Lung (tissue), 11 donors: ENCODE measurements at regions not wholly inside any gene's neighbourhood (a gene's known extent, or its start where the extent isn't known, plus 50 kb on each side); places are given as distances from the start of the nearest gene placed in this dataset.
A peak's percentile ranks its signal among the peaks of the same experiment; 100 is the strongest.

Experiments used
- ATAC-seq: fragments of 200-7000 bp; cut with Tn5 transposase; one replicate; pipeline ENCODE4 v1.9.1; 2020; ENCODE audit warnings: moderate number of reproducible peaks; ENCODE audit not compliant: insufficient read depth, low FRiP score
- DNase-seq, 3 donors: peaks; one replicate each; pipeline ENCODE4 v3.0.0-alpha.2; 2013 to 2017
- H3K27ac ChIP-seq, 2 donors: one replicate each; pipeline ENCODE4 v1.5.1; 2013; ENCODE audit warnings: mild to moderate bottlenecking in 2 of 2, moderate library complexity in 2 of 2, control low read depth in 1 of 2, inconsistent platforms in 1 of 2, low read depth in 1 of 2, low read length in 1 of 2
- H3K27me3 ChIP-seq, 3 donors: one replicate each; pipeline ENCODE4 v1.5.1; 2013; ENCODE audit warnings: low read length in 2 of 3; ENCODE audit not compliant: control insufficient read depth in 3 of 3, insufficient read depth in 3 of 3
- H3K36me3 ChIP-seq, 4 donors: one replicate each; pipeline ENCODE4 v1.5.1; 2013; ENCODE audit warnings: low read length in 4 of 4, mild to moderate bottlenecking in 1 of 4, moderate library complexity in 1 of 4; ENCODE audit not compliant: control insufficient read depth in 4 of 4, insufficient read depth in 4 of 4
- H3K4me1 ChIP-seq, 5 donors: one replicate each; pipeline ENCODE4 v1.5.1; 2013; ENCODE audit warnings: low read length in 5 of 5, mild to moderate bottlenecking in 2 of 5, moderate library complexity in 1 of 5; ENCODE audit not compliant: control insufficient read depth in 5 of 5, insufficient read depth in 5 of 5
- H3K4me3 ChIP-seq: one replicate; pipeline ENCODE4 v1.5.1; 2013; ENCODE audit warnings: mild to moderate bottlenecking, control low read depth, moderate library complexity
- H3K9ac ChIP-seq, 2 donors: one replicate each; pipeline ENCODE4 v1.5.1; 2013; ENCODE audit warnings: low read length in 2 of 2, control low read depth in 1 of 2; ENCODE audit not compliant: insufficient read depth in 1 of 2
- H3K9me3 ChIP-seq, 4 donors: one replicate each; pipeline ENCODE4 v1.5.1; 2013; ENCODE audit warnings: low read length in 3 of 4, mild to moderate bottlenecking in 1 of 4, moderate library complexity in 1 of 4; ENCODE audit not compliant: control insufficient read depth in 4 of 4, insufficient read depth in 3 of 4
- WGBS, 2 donors: extraction: QIAGEN DNeasy Blood & Tissue Kit; methylation state at CpG; one replicate each; pipeline ENCODE4 v1.1.7; 2013; 5-methylcytosine and 5-hydroxymethylcytosine counted together
- TF ChIP-seq, protein P1 (sequence below): IDR thresholded peaks from 2 replicates; pipeline ENCODE4 v1.5.1; 2012; ENCODE audit warnings: mild to moderate bottlenecking; ENCODE audit errors: control extremely low read depth, extremely low read depth
- donor health status: control.
- donor health status: control.
- donor health status: Bipolar disorder and iron deficiency.
- donor health status: healthy.
- donor health status: DM: yes; HTN: yes; CAD: no.

DNA sequence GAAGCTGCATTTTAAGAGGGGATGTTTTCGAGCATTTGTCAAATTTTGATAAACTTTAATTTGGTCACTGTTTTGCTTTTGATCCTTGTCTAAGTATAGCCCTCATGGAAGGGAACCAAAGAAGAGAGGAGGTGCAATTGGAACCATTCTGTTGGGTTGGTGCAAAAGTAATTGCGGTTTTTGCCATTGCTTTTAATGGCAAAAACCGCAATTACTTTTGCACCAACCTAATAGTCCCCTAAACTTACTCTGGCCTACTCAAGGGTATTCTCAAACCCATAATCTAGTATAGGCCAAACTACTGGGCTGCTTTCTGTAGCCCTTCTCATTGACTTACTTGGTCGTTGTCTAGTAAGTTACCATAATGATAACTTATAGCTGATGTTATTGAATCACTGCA, 634.7 kb downstream of the MAFB start:
- TF ChIP-seq, protein P1, sequence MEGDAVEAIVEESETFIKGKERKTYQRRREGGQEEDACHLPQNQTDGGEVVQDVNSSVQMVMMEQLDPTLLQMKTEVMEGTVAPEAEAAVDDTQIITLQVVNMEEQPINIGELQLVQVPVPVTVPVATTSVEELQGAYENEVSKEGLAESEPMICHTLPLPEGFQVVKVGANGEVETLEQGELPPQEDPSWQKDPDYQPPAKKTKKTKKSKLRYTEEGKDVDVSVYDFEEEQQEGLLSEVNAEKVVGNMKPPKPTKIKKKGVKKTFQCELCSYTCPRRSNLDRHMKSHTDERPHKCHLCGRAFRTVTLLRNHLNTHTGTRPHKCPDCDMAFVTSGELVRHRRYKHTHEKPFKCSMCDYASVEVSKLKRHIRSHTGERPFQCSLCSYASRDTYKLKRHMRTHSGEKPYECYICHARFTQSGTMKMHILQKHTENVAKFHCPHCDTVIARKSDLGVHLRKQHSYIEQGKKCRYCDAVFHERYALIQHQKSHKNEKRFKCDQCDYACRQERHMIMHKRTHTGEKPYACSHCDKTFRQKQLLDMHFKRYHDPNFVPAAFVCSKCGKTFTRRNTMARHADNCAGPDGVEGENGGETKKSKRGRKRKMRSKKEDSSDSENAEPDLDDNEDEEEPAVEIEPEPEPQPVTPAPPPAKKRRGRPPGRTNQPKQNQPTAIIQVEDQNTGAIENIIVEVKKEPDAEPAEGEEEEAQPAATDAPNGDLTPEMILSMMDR = no peak
- Histone ChIP-seq H3K9ac (no peak overlapping the region), H3K9me3 (no peaks in the 10 kb centered on the region), H3K4me1 (no peaks in the 10 kb centered on the region), H3K27ac (no peak overlapping the region), H3K4me3 (no peak overlapping the region), H3K36me3 (no peaks in the 10 kb centered on the region), H3K27me3 (no peaks in the 10 kb centered on the region)
- DNase-seq = no peak
- no peak for ATAC-seq
- WGBS, 2 donors = 76 to 87% methylated on average over 4 of the region's 4 CpGs

DNA sequence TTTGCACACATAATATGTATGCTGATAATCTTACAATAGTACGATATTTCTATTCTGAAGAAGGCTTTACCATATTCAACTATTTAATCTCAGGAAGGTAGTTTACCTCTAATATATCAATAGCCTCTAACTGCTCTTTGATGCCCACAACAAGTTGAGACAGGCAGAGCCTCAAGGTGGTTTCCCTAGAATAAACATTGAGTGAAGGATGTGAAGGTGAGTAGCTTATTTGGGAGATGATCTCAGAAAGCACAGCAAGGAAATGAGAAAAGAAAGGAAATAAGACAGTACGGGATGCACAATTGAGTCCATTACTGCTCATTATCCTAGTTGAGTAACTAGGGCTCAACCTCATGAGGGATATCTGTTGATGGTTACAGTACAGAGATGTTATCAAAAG, 638.4 kb downstream of the MAFB start:
- Histone ChIP-seq H3K36me3 (no peaks in the 10 kb centered on the region), H3K9me3 (no peaks in the 10 kb centered on the region), H3K4me1 (peaks cover 0 to 10% (median 0%) of the 10 kb centered on the region in 5 donors), H3K4me3 (no peak overlapping the region), H3K9ac (no peak overlapping the region), H3K27ac (no peak overlapping the region), H3K27me3 (no peaks in the 10 kb centered on the region)
- ATAC-seq (no peak), DNase-seq (no peak)
- TF ChIP-seq, protein P1 = no peak
- WGBS, 2 donors = 84 to 86% methylated on average over 2 of the region's 2 CpGs

DNA sequence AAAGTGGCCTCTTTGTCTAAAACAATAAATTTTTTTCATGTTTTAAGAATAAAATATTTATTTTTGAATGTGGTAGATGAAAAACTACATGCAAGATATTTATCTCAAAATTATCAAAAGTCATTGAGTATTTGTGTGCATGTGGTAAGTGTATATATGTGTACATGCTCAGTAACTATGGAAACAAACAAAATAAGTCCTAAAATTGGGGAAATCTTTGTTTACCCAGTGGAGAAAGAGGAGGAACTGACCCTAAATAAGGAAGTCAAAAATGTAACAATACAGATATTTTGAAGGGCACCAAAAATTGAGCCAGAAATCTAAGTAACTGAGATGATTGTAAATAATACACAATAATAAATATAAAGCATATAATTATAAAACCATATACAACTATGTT, 639.2 kb downstream of the MAFB start:
- no peaks in the 10 kb centered on the region for H3K27me3 ChIP-seq
- TF ChIP-seq, protein P1 = no peak
- DNase-seq (peak in 1 of 3 donors; percentile 13), ATAC-seq (no peak)
- no peaks in the 10 kb centered on the region for H3K9me3 ChIP-seq
- no peak overlapping the region for H3K4me3 ChIP-seq
- no peaks in the 10 kb centered on the region for H3K36me3 ChIP-seq
- H3K9ac ChIP-seq = no peak overlapping the region
- H3K4me1 ChIP-seq = peaks cover 0 to 10% (median 0%) of the 10 kb centered on the region in 5 donors
- no peak overlapping the region for H3K27ac ChIP-seq

DNA sequence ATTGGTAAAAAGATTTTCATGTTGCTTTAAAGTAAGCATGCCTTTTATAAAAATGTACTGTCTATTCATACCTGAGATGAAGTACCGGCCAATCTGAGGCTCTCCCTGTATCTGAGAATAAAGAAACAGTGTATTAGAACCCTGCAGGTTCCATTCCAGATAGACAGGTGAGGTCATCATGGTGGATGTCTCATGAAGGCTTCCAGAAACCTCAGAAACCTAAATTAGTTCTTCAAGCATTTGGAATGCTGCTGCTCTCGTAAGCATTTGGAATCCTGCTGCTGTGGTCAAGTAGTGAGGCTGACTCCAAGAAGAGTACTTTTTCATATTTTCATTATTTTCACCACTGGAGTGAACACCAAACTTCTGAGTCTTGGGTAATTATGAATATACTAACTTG, 642.3 kb downstream of the MAFB start:
- no peak overlapping the region for H3K9ac ChIP-seq
- WGBS, 2 donors = 83 to 86% methylated on average over 2 of the region's 2 CpGs
- H3K9me3 ChIP-seq = no peaks in the 10 kb centered on the region
- H3K36me3 ChIP-seq = no peaks in the 10 kb centered on the region
- DNase-seq (no peak), ATAC-seq (no peak)
- no peak overlapping the region for H3K27ac ChIP-seq
- no peak overlapping the region for H3K4me3 ChIP-seq
- H3K4me1 ChIP-seq = peaks cover 0 to 12% (median 0%) of the 10 kb centered on the region in 5 donors
- no peaks in the 10 kb centered on the region for H3K27me3 ChIP-seq
- TF ChIP-seq, protein P1 = no peak
